Upper lobe of left lung (tissue), 4 donors: ENCODE measurements at regions not wholly inside any gene's neighbourhood (a gene's known extent, or its start where the extent isn't known, plus 50 kb on each side); places are given as distances from the start of the nearest gene placed in this dataset.

Experiments used
- EP300 ChIP-seq, 4 donors: sonication (generic); formaldehyde crosslinking; IDR thresholded peaks; one replicate each; pipeline ENCODE4 v1.5.1; 2017; ENCODE audit warnings: antibody characterized with exemption in 4 of 4, control low read depth in 2 of 4
- POLR2A ChIP-seq, 4 donors: fragments of 450-650 bp; IDR thresholded peaks; one replicate each; pipeline ENCODE4 v1.5.1; 2016 to 2017; ENCODE audit warnings: antibody characterized with exemption in 4 of 4, mild to moderate bottlenecking in 2 of 4
- POLR2AphosphoS5 ChIP-seq, 2 donors: sonication (generic); formaldehyde crosslinking; IDR thresholded peaks; one replicate each; pipeline ENCODE4 v1.5.1; 2017; ENCODE audit warnings: antibody characterized with exemption in 2 of 2

GRCh38 chr4:121229993-121230392, 65.9 kb upstream of the TNIP3 start:
- TF ChIP-seq EP300 (IDR thresholded peaks at IDR 0.05) (no peak), POLR2AphosphoS5 (IDR thresholded peaks at IDR 0.05) (no peak), POLR2A (IDR thresholded peaks at IDR 0.05) (no peak)
